MM.1S (cell line): ENCODE measurements at regions not wholly inside any gene's neighbourhood (a gene's known extent, or its start where the extent isn't known, plus 50 kb on each side); places are given as distances from the start of the nearest gene placed in this dataset.
"Not testable (repeated sequence)": the region's sequence is repeated elsewhere in the genome, so short reads cannot be mapped to it uniquely, and the experiment has no call there.

ENCODE experiments used
- DNase-seq: peaks from one replicate; pipeline ENCODE4 v3.0.0-alpha.2; 2015
- H2AFZ ChIP-seq: fragments of 300-600 bp; sonication (generic); 2 replicates; pipeline ENCODE4 v1.6.0; 2016; ENCODE audit warnings: antibody characterized with exemption, low read length
- H3F3A ChIP-seq: fragments of 300-600 bp; sonication (generic); 2 replicates; pipeline ENCODE4 v1.6.1; 2016; ENCODE audit warnings: mild to moderate bottlenecking, antibody characterized with exemption, low read length, moderate library complexity, mixed read lengths; ENCODE audit not compliant: insufficient read depth
- H3K27ac ChIP-seq: fragments of 300-600 bp; sonication (generic); 2 replicates; pipeline ENCODE4 v1.5.1; 2016; ENCODE audit warnings: mild to moderate bottlenecking, low read length
- H3K27me3 ChIP-seq: fragments of 300-600 bp; sonication (generic); replicated peaks from 2 replicates; pipeline ENCODE4 v1.6.0; 2016; ENCODE audit warnings: low read length; ENCODE audit not compliant: insufficient read depth
- H3K36me3 ChIP-seq: fragments of 300-600 bp; sonication (generic); replicated peaks from 2 replicates; pipeline ENCODE4 v1.6.1; 2016; ENCODE audit warnings: mild to moderate bottlenecking, low read length, mixed read lengths; ENCODE audit not compliant: insufficient read depth
- H3K4me1 ChIP-seq: fragments of 300-600 bp; sonication (generic); 2 replicates; pipeline ENCODE4 v1.6.1; 2016; ENCODE audit warnings: low read length, mixed read lengths
- H3K4me2 ChIP-seq: fragments of 300-600 bp; sonication (generic); 2 replicates; pipeline ENCODE4 v1.6.0; 2016; ENCODE audit warnings: low read depth, low read length
- H3K4me3 ChIP-seq: fragments of 300-600 bp; sonication (generic); 2 replicates; pipeline ENCODE4 v1.5.1; 2016; ENCODE audit warnings: low read length, mixed read lengths
- H3K79me2 ChIP-seq: fragments of 300-600 bp; sonication (generic); 2 replicates; pipeline ENCODE4 v1.6.1; 2016; ENCODE audit warnings: mixed run types, low read length, mixed read lengths
- H3K9ac ChIP-seq: fragments of 300-600 bp; sonication (generic); 2 replicates; pipeline ENCODE4 v1.6.1; 2016; ENCODE audit warnings: low read length, mixed read lengths
- H3K9me2 ChIP-seq: fragments of 300-600 bp; sonication (generic); replicated peaks from 2 replicates; pipeline ENCODE4 v1.6.1; 2016; ENCODE audit warnings: mild to moderate bottlenecking, low read length, mixed read lengths; ENCODE audit not compliant: insufficient read depth
- H3K9me3 ChIP-seq: fragments of 300-600 bp; sonication (generic); replicated peaks from 2 replicates; pipeline ENCODE4 v1.6.1; 2016; ENCODE audit warnings: mild to moderate bottlenecking, low read length, mixed read lengths; ENCODE audit not compliant: insufficient read depth
- H4K20me1 ChIP-seq: fragments of 300-600 bp; sonication (generic); 2 replicates; pipeline ENCODE4 v1.6.1; 2016; ENCODE audit warnings: mild to moderate bottlenecking, low read length, moderate library complexity, mixed read lengths; ENCODE audit not compliant: insufficient read depth
- CTCF ChIP-seq: fragments of 300-600 bp; sonication (generic); IDR thresholded peaks from 2 replicates; pipeline ENCODE4 v1.5.1; 2016; ENCODE audit warnings: antibody characterized with exemption, low read length, mixed read lengths
- EZH2 ChIP-seq: fragments of 300-600 bp; sonication (generic); optimal IDR thresholded peaks from 2 replicates; pipeline ENCODE3; 2017; ENCODE audit warnings: low read depth, mild to moderate bottlenecking, antibody characterized with exemption, low read length, mixed read lengths
- EZH2phosphoT487 ChIP-seq: fragments of 300-600 bp; sonication (generic); IDR thresholded peaks from 2 replicates; pipeline ENCODE4 v1.6.1; 2018; ENCODE audit warnings: antibody characterized with exemption, low read length

DNA sequence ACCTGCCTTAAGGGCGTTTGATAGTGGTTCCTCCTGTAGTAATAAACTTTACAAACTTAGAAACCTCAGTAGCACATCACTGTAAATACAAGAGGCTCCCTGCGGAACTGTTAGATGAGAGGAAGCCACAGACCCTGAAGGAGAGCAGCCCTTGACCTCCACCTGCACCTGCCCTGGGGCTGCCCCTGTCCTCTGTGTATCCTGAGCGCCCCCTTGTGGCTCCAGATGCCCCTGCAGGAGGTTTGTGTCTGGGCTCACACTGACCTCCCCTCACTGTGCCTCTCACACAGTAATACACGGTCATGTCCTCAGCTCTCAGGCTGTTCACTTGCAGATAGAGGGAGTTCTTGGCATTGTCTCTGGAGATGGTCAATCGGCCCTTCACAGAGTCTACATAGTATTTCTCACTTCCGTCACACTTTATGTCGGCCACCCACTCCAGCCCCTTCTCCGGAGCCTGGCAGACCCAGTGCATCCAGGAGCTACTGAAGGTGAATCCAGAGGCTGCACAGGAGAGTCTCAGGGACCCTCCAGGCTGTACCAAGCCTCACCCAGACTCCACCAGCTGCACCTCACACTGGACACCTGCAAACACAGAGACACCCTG lies 1059.8 kb downstream of the TMEM121 start:
- H3K4me1 ChIP-seq, result 0 out of 2 replicates have a peak, but pooled peaks cover 3% of the 10 kb centered on the region
- H3K4me2 ChIP-seq, result no peak overlapping the region
- H3K36me3 ChIP-seq, result no peaks in the 10 kb centered on the region
- no peaks in the 10 kb centered on the region for H4K20me1 ChIP-seq
- no peak overlapping the region for H2AFZ ChIP-seq
- H3K4me3 ChIP-seq, result no peak overlapping the region
- no peak overlapping the region for H3K9ac ChIP-seq
- no peaks in the 10 kb centered on the region for H3K79me2 ChIP-seq
- no peak overlapping the region for H3K27ac ChIP-seq
- H3F3A ChIP-seq, result no peaks in the 10 kb centered on the region
- DNase-seq, result peak; percentile 40
- TF ChIP-seq EZH2phosphoT487 (no peak), CTCF (peak; percentile 73)
- H3K9me2 ChIP-seq, result no peaks in the 10 kb centered on the region
- H3K27me3 ChIP-seq, result no peaks in the 10 kb centered on the region
- no peaks in the 10 kb centered on the region for H3K9me3 ChIP-seq

GRCh38 chr14:106591539-106591938 lies 1065.2 kb downstream of the TMEM121 start:
- DNase-seq, H3K9me2 ChIP-seq, H3K4me3 ChIP-seq, H3K4me1 ChIP-seq, H3K27me3 ChIP-seq, H3K9me3 ChIP-seq, H3K27ac ChIP-seq, H3K9ac ChIP-seq, H3K36me3 ChIP-seq, H2AFZ ChIP-seq, H4K20me1 ChIP-seq, H3K79me2 ChIP-seq, H3F3A ChIP-seq, H3K4me2 ChIP-seq: not testable (repeated sequence)

DNA sequence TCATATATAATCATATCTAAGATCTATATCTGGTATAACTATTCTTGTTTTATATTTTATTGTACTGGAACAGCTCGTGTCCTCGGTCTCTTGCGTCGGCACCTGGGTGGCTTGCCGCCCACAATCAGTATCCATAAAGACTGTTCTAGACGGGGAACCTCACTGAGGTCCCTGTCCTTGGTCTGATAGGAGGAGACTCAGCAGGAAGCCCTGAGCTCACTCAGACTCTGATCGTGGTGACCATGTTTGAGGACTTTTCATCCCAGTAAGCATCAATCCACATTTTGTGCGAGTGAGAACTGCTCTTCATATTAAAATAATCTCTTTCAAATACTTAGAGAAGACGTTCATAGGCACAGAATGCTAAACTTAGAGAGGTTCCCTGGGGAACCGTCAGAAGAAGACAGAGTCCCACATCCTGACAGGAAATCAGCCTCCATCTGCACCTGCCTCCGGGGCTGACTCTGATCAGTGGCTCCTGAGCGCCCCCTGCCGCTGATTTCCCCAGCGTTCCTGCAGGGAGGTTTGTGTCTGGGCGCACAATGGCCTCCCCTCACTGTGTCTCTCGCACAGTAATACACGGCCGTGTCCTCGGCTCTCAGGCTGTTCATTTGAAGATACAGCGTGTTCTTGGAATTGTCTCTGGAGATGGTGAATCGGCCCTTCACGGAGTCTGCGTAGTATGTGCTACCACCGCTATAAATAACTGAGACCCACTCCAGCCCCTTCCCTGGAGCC lies 1065.9 kb downstream of the TMEM121 start:
- H3F3A ChIP-seq, H3K9me3 ChIP-seq, H3K27me3 ChIP-seq, H3K36me3 ChIP-seq, H3K4me3 ChIP-seq, H3K9ac ChIP-seq, H3K27ac ChIP-seq, H3K79me2 ChIP-seq, H4K20me1 ChIP-seq, H3K4me1 ChIP-seq, DNase-seq, H3K9me2 ChIP-seq, H3K4me2 ChIP-seq, H2AFZ ChIP-seq: not testable (repeated sequence)
- peak; percentile 27; the same call in 1 of the 2 replicates for TF ChIP-seq CTCF

DNA sequence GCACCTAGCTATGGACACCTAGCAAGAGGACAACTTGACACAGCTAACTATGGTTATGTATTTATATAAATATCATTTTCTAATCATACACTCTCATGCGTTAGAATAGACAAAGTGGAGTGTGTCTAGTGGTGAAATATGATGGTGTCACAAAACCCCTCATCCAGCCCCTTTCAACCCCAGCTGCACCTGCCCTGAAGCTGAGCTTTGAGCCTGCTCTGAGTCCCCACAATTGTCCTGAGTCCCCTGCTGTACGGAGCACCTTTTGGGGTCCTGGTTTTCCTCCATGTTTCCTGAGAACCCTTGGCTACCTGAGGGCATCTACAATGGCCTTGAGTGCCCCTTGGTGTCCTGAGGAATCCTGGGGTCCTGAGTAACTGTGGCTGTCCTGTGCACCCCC lies 1072.8 kb downstream of the TMEM121 start:
- Histone ChIP-seq H3K79me2 (no peaks in the 10 kb centered on the region), H3K9me3 (no peaks in the 10 kb centered on the region), H3K9ac (no peak overlapping the region), H3K4me1 (0 out of 2 replicates have a peak, but pooled peaks cover 2% of the 10 kb centered on the region), H3K36me3 (no peaks in the 10 kb centered on the region), H3F3A (no peaks in the 10 kb centered on the region), H4K20me1 (no peaks in the 10 kb centered on the region), H3K27me3 (no peaks in the 10 kb centered on the region), H3K4me2 (no peak overlapping the region), H3K4me3 (no peak overlapping the region), H3K27ac (no peak overlapping the region), H3K9me2 (no peaks in the 10 kb centered on the region), H2AFZ (no peak overlapping the region)
- no peak for TF ChIP-seq EZH2phosphoT487
- TF ChIP-seq CTCF, result no peak
- TF ChIP-seq EZH2, result no peak
- DNase-seq, result no peak
